ENCODE measurements at regions not wholly inside any gene's neighbourhood (a gene's known extent, or its start where the extent isn't known, plus 50 kb on each side); places are given as distances from the start of the nearest gene placed in this dataset.
A peak's percentile ranks its signal among the peaks of the same experiment; 100 is the strongest.
"Not testable (repeated sequence)": the region's sequence is repeated elsewhere in the genome, so short reads cannot be mapped to it uniquely, and the experiment has no call there.

GRCh38 chr7:149995369-149996026, 121.7 kb downstream of the ATP6V0E2 start:
- not testable (repeated sequence) for DNase-seq

GRCh38 chr7:150000780-150001599, 127.2 kb downstream of the ATP6V0E2 start:
- DNase-seq: peak; percentile 4

- no peak for DNase-seq
These were observed 129.6 kb downstream of the ATP6V0E2 start for GRCh38 chr7:150003304-150003810.

- not testable (repeated sequence) for DNase-seq
These were observed 130.2 kb downstream of the ATP6V0E2 start for GRCh38 chr7:150003973-150004372.

- not testable (repeated sequence) for DNase-seq
These were observed 131.1 kb downstream of the ATP6V0E2 start for GRCh38 chr7:150004843-150005242.

- DNase-seq: not testable (repeated sequence)
These were observed 136.0 kb downstream of the ATP6V0E2 start for GRCh38 chr7:150009620-150010303.

GRCh38 chr7:150016651-150017189, 143.0 kb downstream of the ATP6V0E2 start:
- DNase-seq: not testable (repeated sequence)

GRCh38 chr7:150020210-150020609, 146.4 kb downstream of the ATP6V0E2 start:
- not testable (repeated sequence) for DNase-seq

- not testable (repeated sequence) for DNase-seq
These were observed 151.1 kb downstream of the ATP6V0E2 start for GRCh38 chr7:150024550-150025490.

- not testable (repeated sequence) for DNase-seq
These were observed 152.0 kb downstream of the ATP6V0E2 start for GRCh38 chr7:150025802-150026201.

- not testable (repeated sequence) for DNase-seq
These were observed 154.7 kb downstream of the ATP6V0E2 start for GRCh38 chr7:150028344-150029012.

GRCh38 chr7:150029013-150029389, 155.2 kb downstream of the ATP6V0E2 start:
- not testable (repeated sequence) for DNase-seq

- DNase-seq: not testable (repeated sequence)
These were observed 158.0 kb downstream of the ATP6V0E2 start for GRCh38 chr7:150031733-150032132.

GRCh38 chr7:150033711-150034110, 159.9 kb downstream of the ATP6V0E2 start:
- DNase-seq: not testable (repeated sequence)

GRCh38 chr7:150035769-150036168, 162.0 kb downstream of the ATP6V0E2 start:
- not testable (repeated sequence) for DNase-seq

- not testable (repeated sequence) for DNase-seq
These were observed 165.3 kb downstream of the ATP6V0E2 start for GRCh38 chr7:150039061-150039460.

- not testable (repeated sequence) for DNase-seq
These were observed 168.5 kb downstream of the ATP6V0E2 start for GRCh38 chr7:150042281-150042680.

GRCh38 chr7:150044771-150045170, 171.0 kb downstream of the ATP6V0E2 start:
- peak; percentile 12 for DNase-seq

GRCh38 chr7:150045596-150045995, 171.8 kb downstream of the ATP6V0E2 start:
- not testable (repeated sequence) for DNase-seq

- DNase-seq: not testable (repeated sequence)
These were observed 172.8 kb downstream of the ATP6V0E2 start for GRCh38 chr7:150046290-150047194.

Data from stimulated activated CD4-positive, alpha-beta T cell treated with anti-CD3 and anti-CD28 coated beads, Interleukin-4, amount 100 ng/mL, for 1 hour (primary cell).